OCI-LY7 (cell line): ENCODE measurements at regions not wholly inside any gene's neighbourhood (a gene's known extent, or its start where the extent isn't known, plus 50 kb on each side); places are given as distances from the start of the nearest gene placed in this dataset.

Source experiments
- CTCF ChIP-seq: fragments of 200-600 bp; sonication (generic); conservative IDR thresholded peaks from 2 replicates; pipeline ENCODE4 v1.5.1; 2014; ENCODE audit warnings: mild to moderate bottlenecking, antibody characterized with exemption, low read length, moderate library complexity, mixed read lengths
- EZH2phosphoT487 ChIP-seq: fragments of 200-600 bp; sonication (generic); IDR thresholded peaks from 2 replicates; pipeline ENCODE4 v1.6.1; 2018; ENCODE audit warnings: low read depth, borderline replicate concordance, mild to moderate bottlenecking, mixed run types, antibody characterized with exemption, low read length, moderate library complexity, mixed read lengths

- TF ChIP-seq CTCF (no peak), EZH2phosphoT487 (no peak)
These were observed 253.1 kb downstream of the SH3BP4 start for GRCh38 chr2:235204948-235205347.
